Keratinocyte (primary cell): ENCODE measurements at regions not wholly inside any gene's neighbourhood (a gene's known extent, or its start where the extent isn't known, plus 50 kb on each side); places are given as distances from the start of the nearest gene placed in this dataset.

Experiments used
- DNase-seq: peaks from one replicate; pipeline ENCODE4 v3.0.0-alpha.2; 2011; ENCODE audit warnings: low read depth, missing footprints, low spot score
- FAIRE-seq: peaks from 2 replicates; lab custom pipeline; 2011; peaks lifted over from hg19 to GRCh38; lab: Jason Lieb, UNC
- H2AFZ ChIP-seq: 2 replicates; pipeline ENCODE4 v1.6.0; 2012; ENCODE audit warnings: low read length, control low read depth, inconsistent platforms; ENCODE audit not compliant: control insufficient read depth
- H3K27ac ChIP-seq: 2 replicates; pipeline ENCODE4 v1.5.1; 2011; ENCODE audit warnings: low read length; ENCODE audit not compliant: control insufficient read depth, insufficient read depth
- H3K27me3 ChIP-seq: 3 replicates; pipeline ENCODE4 v1.6.0; 2011; ENCODE audit warnings: low read length; ENCODE audit not compliant: control insufficient read depth, insufficient read depth; ENCODE audit errors: extremely low read depth
- H3K36me3 ChIP-seq, 2 experiments: 2 replicates in 1 of 2; 3 replicates in 1 of 2; pipeline ENCODE4 v1.5.1; 2011; ENCODE audit warnings: low read length in 2 of 2, mild to moderate bottlenecking in 1 of 2; ENCODE audit not compliant: control insufficient read depth in 2 of 2, insufficient read depth in 2 of 2; ENCODE audit errors: extremely low read depth in 1 of 2
- H3K4me1 ChIP-seq: 3 replicates; pipeline ENCODE4 v1.5.1; 2011; ENCODE audit warnings: low read length; ENCODE audit not compliant: control insufficient read depth, insufficient read depth; ENCODE audit errors: extremely low read depth
- H3K4me2 ChIP-seq: 3 replicates; pipeline ENCODE4 v1.6.0; 2011; ENCODE audit warnings: low read depth, low read length; ENCODE audit not compliant: control insufficient read depth, insufficient read depth; ENCODE audit errors: extremely low read depth
- H3K4me3 ChIP-seq, 3 experiments: fragments of 200-600 bp in 1 of 3; sonication (generic) in 1 of 3; 2 replicates in 2 of 3; 3 replicates in 1 of 3; pipeline ENCODE4 v1.5.1; 2011 to 2016; ENCODE audit warnings: low read length in 3 of 3, mild to moderate bottlenecking in 3 of 3, control low read depth in 2 of 3, inconsistent platforms in 1 of 3, low read depth in 1 of 3, mixed read lengths in 1 of 3, mixed run types in 1 of 3, moderate library complexity in 1 of 3; ENCODE audit not compliant: control insufficient read depth in 2 of 3, insufficient read depth in 2 of 3; ENCODE audit errors: extremely low read depth in 1 of 3
- H3K79me2 ChIP-seq: 2 replicates; pipeline ENCODE4 v1.6.0; 2012; ENCODE audit warnings: low read length; ENCODE audit not compliant: control insufficient read depth, insufficient read depth
- H3K9ac ChIP-seq: 3 replicates; pipeline ENCODE4 v1.6.0; 2011; ENCODE audit warnings: low read length; ENCODE audit not compliant: control insufficient read depth, insufficient read depth; ENCODE audit errors: extremely low read depth
- H3K9me1 ChIP-seq: 3 replicates; pipeline ENCODE4 v1.6.0; 2011; ENCODE audit warnings: low read length; ENCODE audit not compliant: control insufficient read depth, insufficient read depth; ENCODE audit errors: extremely low read depth
- H3K9me3 ChIP-seq: 2 replicates; pipeline ENCODE4 v1.5.1; 2012; ENCODE audit warnings: low read depth, low read length; ENCODE audit not compliant: control insufficient read depth
- H4K20me1 ChIP-seq: 3 replicates; pipeline ENCODE4 v1.6.0; 2011; ENCODE audit warnings: low read length; ENCODE audit not compliant: control insufficient read depth, insufficient read depth; ENCODE audit errors: extremely low read depth
- EZH2 ChIP-seq: IDR thresholded peaks from one replicate; pipeline ENCODE4 v1.6.1; 2012; ENCODE audit warnings: inconsistent platforms, mild to moderate bottlenecking, low read length, moderate library complexity
- dilution Hi-C: fragments of 300-500 bp; cut with MboI; formaldehyde crosslinking; loops from one replicate; pipeline ENCODE4 v1.7.0; 2020; ENCODE audit warnings: low sequenced_read_pairs; ENCODE audit not compliant: extremely low pct_ligation_motif_present
- TF ChIP-seq, protein P1 (sequence below), 3 experiments: IDR thresholded peaks in 1 of 3; conservative IDR thresholded peaks in 1 of 3; optimal IDR thresholded peaks in 1 of 3; 2 replicates in 2 of 3; 3 replicates in 1 of 3; pipeline versions ENCODE3 to v1.5.1; 2011; ENCODE audit warnings: low read length in 3 of 3, mild to moderate bottlenecking in 3 of 3, moderate library complexity in 2 of 3, control low read depth in 1 of 3, inconsistent platforms in 1 of 3; ENCODE audit not compliant: insufficient read depth in 2 of 3; ENCODE audit errors: extremely low read depth in 1 of 3

- DNase-seq: no peak
- Histone ChIP-seq H3K9me1 (no peaks in the 10 kb centered on the region), H3K4me1 (no peaks in the 10 kb centered on the region), H3K79me2 (no peaks in the 10 kb centered on the region), H3K9ac (no peak overlapping the region), H2AFZ (no peak overlapping the region), H3K4me2 (no peak overlapping the region), H3K9me3 (peaks cover 1% of the 10 kb centered on the region), H3K4me3 (no peak overlapping the region), H3K27me3 (no peaks in the 10 kb centered on the region), H3K36me3 (no peaks in the 10 kb centered on the region), H4K20me1 (no peaks in the 10 kb centered on the region), H3K27ac (no peak overlapping the region)
- dilution Hi-C loops: no loop called here
- no peak for FAIRE-seq
- no peak for TF ChIP-seq EZH2
- TF ChIP-seq, protein P1, sequence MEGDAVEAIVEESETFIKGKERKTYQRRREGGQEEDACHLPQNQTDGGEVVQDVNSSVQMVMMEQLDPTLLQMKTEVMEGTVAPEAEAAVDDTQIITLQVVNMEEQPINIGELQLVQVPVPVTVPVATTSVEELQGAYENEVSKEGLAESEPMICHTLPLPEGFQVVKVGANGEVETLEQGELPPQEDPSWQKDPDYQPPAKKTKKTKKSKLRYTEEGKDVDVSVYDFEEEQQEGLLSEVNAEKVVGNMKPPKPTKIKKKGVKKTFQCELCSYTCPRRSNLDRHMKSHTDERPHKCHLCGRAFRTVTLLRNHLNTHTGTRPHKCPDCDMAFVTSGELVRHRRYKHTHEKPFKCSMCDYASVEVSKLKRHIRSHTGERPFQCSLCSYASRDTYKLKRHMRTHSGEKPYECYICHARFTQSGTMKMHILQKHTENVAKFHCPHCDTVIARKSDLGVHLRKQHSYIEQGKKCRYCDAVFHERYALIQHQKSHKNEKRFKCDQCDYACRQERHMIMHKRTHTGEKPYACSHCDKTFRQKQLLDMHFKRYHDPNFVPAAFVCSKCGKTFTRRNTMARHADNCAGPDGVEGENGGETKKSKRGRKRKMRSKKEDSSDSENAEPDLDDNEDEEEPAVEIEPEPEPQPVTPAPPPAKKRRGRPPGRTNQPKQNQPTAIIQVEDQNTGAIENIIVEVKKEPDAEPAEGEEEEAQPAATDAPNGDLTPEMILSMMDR (optimal IDR thresholded peaks at IDR 0.05 in 1 of 3, IDR thresholded peaks at IDR 0.05 in 1 of 3, conservative IDR thresholded peaks at IDR 0.05 in 1 of 3; ENCODE audit: extremely low read depth in 1 of 3, insufficient read depth in 2 of 3, low read length in 3 of 3): no peak
These were observed 167.5 kb upstream of the SRRM4 start for GRCh38 chr12:118813778-118814357.

DNA sequence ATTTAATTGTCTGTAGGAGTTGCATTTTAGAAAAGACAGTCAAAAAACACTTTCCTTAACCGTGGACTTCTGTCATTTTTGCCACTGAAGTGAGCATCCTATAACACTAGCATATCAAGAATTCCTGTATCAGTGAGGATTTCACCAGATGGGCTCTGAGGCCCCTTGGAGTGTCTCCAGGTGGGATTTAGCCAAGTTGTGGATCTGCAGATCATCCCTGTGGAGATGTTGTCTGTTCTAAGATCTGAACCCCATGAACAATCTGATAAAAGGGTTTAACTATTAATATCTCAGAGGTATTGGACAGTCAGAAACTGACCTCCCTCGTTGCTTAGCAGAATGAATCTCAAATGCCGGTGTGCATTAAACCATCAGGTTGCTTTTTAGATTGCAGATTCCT is 165.0 kb upstream of the SRRM4 start:
- Histone ChIP-seq H3K9me1 (no peaks in the 10 kb centered on the region), H3K27me3 (no peaks in the 10 kb centered on the region), H4K20me1 (no peaks in the 10 kb centered on the region), H3K79me2 (no peaks in the 10 kb centered on the region), H3K4me1 (no peaks in the 10 kb centered on the region), H3K4me3 (no peak overlapping the region), H3K27ac (no peak overlapping the region), H2AFZ (no peak overlapping the region), H3K4me2 (no peak overlapping the region), H3K9me3 (peaks cover 1% of the 10 kb centered on the region), H3K9ac (no peak overlapping the region), H3K36me3 (no peaks in the 10 kb centered on the region)
- no peak for TF ChIP-seq EZH2
- FAIRE-seq (no peak), DNase-seq (no peak)
- dilution Hi-C loops: no loop called here

- Histone ChIP-seq H3K27me3 (no peaks in the 10 kb centered on the region), H3K9ac (no peak overlapping the region), H3K4me1 (no peaks in the 10 kb centered on the region), H3K27ac (no peak overlapping the region), H3K9me1 (no peaks in the 10 kb centered on the region), H3K9me3 (peaks cover 1% of the 10 kb centered on the region), H4K20me1 (no peaks in the 10 kb centered on the region), H2AFZ (no peak overlapping the region), H3K36me3 (no peaks in the 10 kb centered on the region), H3K79me2 (no peaks in the 10 kb centered on the region), H3K4me2 (no peak overlapping the region), H3K4me3 (no peak overlapping the region)
- no peak for FAIRE-seq
- no peak for DNase-seq
- no peak for TF ChIP-seq EZH2
- TF ChIP-seq, protein P1 (optimal IDR thresholded peaks at IDR 0.05 in 1 of 3, IDR thresholded peaks at IDR 0.05 in 1 of 3, conservative IDR thresholded peaks at IDR 0.05 in 1 of 3; ENCODE audit: extremely low read depth in 1 of 3, insufficient read depth in 2 of 3, low read length in 3 of 3): no peak
- dilution Hi-C loops: no loop called here
These were observed 159.9 kb upstream of the SRRM4 start for GRCh38 chr12:118821386-118821925.
